ENCODE measurements at regions not wholly inside any gene's neighbourhood (a gene's known extent, or its start where the extent isn't known, plus 50 kb on each side); places are given as distances from the start of the nearest gene placed in this dataset.

DNA sequence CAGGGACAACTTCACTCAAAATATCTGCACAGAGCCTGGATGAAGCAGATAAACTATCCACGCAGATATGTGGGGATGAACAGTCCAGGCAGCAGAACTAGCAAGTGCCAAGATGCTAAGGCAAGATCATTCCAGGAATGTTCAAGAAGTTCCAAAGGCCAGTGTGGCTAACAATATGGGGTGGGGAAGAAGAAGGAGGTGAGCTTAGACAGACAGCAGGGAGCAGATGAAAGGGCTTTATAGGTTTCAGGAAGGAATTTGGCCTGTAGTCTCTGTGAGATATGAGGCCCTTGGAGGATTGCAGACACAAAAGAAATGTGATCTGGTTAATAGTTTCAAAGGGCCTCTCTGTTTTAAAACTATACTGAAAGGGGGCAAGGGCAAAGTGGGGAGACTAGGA, 63.5 kb upstream of the PPM1H start:
- 75 to 88% methylated on average over 1 of the region's 1 CpG for WGBS, 2 donors
- Histone ChIP-seq H3K27ac (no peak overlapping the region), H3K4me1 (no peaks in the 10 kb centered on the region), H3K36me3 (ENCODE audit: low read depth, missing control alignments) (no peaks in the 10 kb centered on the region), H3K27me3 (no peaks in the 10 kb centered on the region), H3K9me3 (no peaks in the 10 kb centered on the region), H3K4me3 (no peak overlapping the region)
- intact Hi-C loops (cut with DNase I; ENCODE audit: low total_unique reads): no loop called here
- no peak for TF ChIP-seq POLR2A (IDR thresholded peaks at IDR 0.05)
- TF ChIP-seq, protein P1, sequence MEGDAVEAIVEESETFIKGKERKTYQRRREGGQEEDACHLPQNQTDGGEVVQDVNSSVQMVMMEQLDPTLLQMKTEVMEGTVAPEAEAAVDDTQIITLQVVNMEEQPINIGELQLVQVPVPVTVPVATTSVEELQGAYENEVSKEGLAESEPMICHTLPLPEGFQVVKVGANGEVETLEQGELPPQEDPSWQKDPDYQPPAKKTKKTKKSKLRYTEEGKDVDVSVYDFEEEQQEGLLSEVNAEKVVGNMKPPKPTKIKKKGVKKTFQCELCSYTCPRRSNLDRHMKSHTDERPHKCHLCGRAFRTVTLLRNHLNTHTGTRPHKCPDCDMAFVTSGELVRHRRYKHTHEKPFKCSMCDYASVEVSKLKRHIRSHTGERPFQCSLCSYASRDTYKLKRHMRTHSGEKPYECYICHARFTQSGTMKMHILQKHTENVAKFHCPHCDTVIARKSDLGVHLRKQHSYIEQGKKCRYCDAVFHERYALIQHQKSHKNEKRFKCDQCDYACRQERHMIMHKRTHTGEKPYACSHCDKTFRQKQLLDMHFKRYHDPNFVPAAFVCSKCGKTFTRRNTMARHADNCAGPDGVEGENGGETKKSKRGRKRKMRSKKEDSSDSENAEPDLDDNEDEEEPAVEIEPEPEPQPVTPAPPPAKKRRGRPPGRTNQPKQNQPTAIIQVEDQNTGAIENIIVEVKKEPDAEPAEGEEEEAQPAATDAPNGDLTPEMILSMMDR (IDR thresholded peaks at IDR 0.05): no peak
- DNase-seq: no peak

DNA sequence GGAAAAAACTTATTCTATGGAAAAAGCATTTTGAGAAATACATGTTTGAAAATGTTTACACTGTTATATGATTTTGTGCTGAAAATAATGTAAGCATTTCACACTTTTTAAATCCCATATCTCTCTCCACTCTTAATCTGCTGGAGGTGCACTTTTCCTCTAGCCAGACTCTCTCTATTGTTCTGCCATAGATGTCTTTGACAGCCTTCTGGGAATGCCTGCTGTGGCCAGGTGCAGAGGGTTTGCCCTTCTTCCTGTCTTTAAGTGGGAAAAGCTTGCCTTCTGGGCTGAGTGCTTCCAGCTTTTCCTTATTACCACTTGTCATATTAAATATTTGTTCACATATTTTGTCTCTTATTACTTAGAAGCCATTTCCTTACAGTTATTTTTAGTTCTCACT, 60.1 kb upstream of the PPM1H start:
- no peak overlapping the region for H3K4me3 ChIP-seq
- no peaks in the 10 kb centered on the region for H3K36me3 ChIP-seq (ENCODE audit: low read depth, missing control alignments)
- TF ChIP-seq, protein P1 (IDR thresholded peaks at IDR 0.05): no peak
- H3K9me3 ChIP-seq: no peaks in the 10 kb centered on the region
- DNase-seq: no peak
- no peaks in the 10 kb centered on the region for H3K27me3 ChIP-seq
- no peaks in the 10 kb centered on the region for H3K4me1 ChIP-seq
- no peak overlapping the region for H3K27ac ChIP-seq
- intact Hi-C loops (cut with DNase I; ENCODE audit: low total_unique reads): no loop called here

DNA sequence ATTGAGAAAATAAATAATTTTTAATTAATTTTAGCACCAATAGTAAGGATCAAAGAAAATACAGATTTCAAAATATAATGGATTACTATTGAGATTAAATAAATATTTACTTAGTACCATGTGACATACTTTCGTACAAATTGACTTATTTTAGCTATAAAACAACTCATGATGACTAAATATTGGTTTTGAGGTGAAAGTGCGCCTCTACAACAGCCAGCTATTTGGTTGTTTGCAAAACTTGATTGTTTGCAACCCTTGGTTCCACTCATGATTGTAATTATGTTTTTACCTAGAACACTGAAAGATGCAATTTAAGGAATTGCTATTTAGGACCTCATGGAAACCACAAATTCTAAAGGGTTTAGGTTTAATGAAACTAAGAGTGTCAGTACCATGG, 51.9 kb upstream of the PPM1H start:
- Histone ChIP-seq H3K9me3 (no peaks in the 10 kb centered on the region), H3K27ac (no peak overlapping the region), H3K4me3 (no peak overlapping the region), H3K27me3 (no peaks in the 10 kb centered on the region), H3K4me1 (no peaks in the 10 kb centered on the region), H3K36me3 (ENCODE audit: low read depth, missing control alignments) (no peaks in the 10 kb centered on the region)
- no peak for DNase-seq
- WGBS, 2 donors: 46% methylated on average over 2 of the region's 2 CpGs
- TF ChIP-seq, protein P1 (IDR thresholded peaks at IDR 0.05): no peak
- no peak for TF ChIP-seq POLR2A (IDR thresholded peaks at IDR 0.05)
- intact Hi-C loops (cut with DNase I; ENCODE audit: low total_unique reads): no loop called here
